Activated T-cell treated with anti-CD3 and anti-CD28 coated beads, Interleukin-2, amount 50 U/mL, for 4 hours (primary cell): ENCODE measurements at regions not wholly inside any gene's neighbourhood (a gene's known extent, or its start where the extent isn't known, plus 50 kb on each side); places are given as distances from the start of the nearest gene placed in this dataset.

Experiments
- ATAC-seq, 2 donors: fragments of 200-7000 bp; cut with Tn5 transposase; one replicate each; pipeline ENCODE4 v1.10.0; 2021
- DNase-seq: peaks from one replicate; pipeline ENCODE4 v3.0.0-alpha.2; 2020
- H3K27me3 Mint-ChIP-seq: one replicate; pipeline ENCODE4 v1.8.0; 2021; ENCODE audit warnings: low read depth, mixed read lengths
- H3K36me3 Mint-ChIP-seq: one replicate; pipeline ENCODE4 v1.8.0; 2022; ENCODE audit warnings: mixed read lengths; ENCODE audit not compliant: insufficient read depth
- H3K4me1 Mint-ChIP-seq: one replicate; pipeline ENCODE4 v1.8.0; 2021; ENCODE audit warnings: low read depth, mixed read lengths
- H3K4me3 Mint-ChIP-seq: one replicate; pipeline ENCODE4 v1.8.0; 2021; ENCODE audit warnings: mild to moderate bottlenecking, moderate library complexity, mixed read lengths
- H3K9me3 Mint-ChIP-seq: one replicate; pipeline ENCODE4 v1.8.0; 2021; ENCODE audit warnings: mixed read lengths

GRCh38 chr12:127240249-127240929 is 1026.6 kb upstream of the TMEM132C start:
- H3K4me3 Mint-ChIP-seq: no peak overlapping the region
- ATAC-seq: no peak
- H3K27me3 Mint-ChIP-seq: peaks cover 9% of the 10 kb centered on the region
- no peaks in the 10 kb centered on the region for H3K36me3 Mint-ChIP-seq
- DNase-seq: no peak
- no peaks in the 10 kb centered on the region for H3K4me1 Mint-ChIP-seq
- H3K9me3 Mint-ChIP-seq: no peaks in the 10 kb centered on the region

GRCh38 chr12:127241072-127241817 is 1025.7 kb upstream of the TMEM132C start:
- H3K27me3 Mint-ChIP-seq: peaks cover 11% of the 10 kb centered on the region
- DNase-seq (no peak), ATAC-seq (no peak)
- H3K36me3 Mint-ChIP-seq: no peaks in the 10 kb centered on the region
- no peak overlapping the region for H3K4me3 Mint-ChIP-seq
- H3K4me1 Mint-ChIP-seq: no peaks in the 10 kb centered on the region
- no peaks in the 10 kb centered on the region for H3K9me3 Mint-ChIP-seq

- Mint-ChIP-seq H3K4me1 (no peaks in the 10 kb centered on the region), H3K4me3 (no peak overlapping the region), H3K27me3 (peaks cover 8% of the 10 kb centered on the region), H3K36me3 (no peaks in the 10 kb centered on the region), H3K9me3 (no peaks in the 10 kb centered on the region)
- no peak for DNase-seq
- no peak for ATAC-seq
Observed at GRCh38 chr12:127245009-127245408, 1022.0 kb upstream of the TMEM132C start.

DNA sequence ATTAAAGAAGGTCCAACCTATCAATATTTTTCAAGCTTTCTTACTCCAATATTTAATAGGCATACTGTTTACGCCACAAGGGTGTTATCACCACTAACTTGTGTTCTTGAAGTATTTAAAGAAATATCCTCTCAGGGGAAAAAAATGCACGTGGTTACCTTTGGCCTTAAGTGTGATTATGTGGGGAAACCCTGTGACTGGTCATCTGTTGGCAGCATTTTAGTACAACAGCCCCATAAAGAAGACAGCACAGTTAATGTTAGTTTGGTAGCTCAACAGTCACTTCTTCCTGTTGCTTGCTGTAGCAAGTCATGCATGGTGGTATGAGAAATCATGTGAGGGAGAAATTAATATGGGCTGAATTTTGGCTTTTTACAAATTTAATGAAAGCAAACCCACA is 1021.5 kb upstream of the TMEM132C start:
- Mint-ChIP-seq H3K4me1 (no peaks in the 10 kb centered on the region), H3K27me3 (peaks cover 6% of the 10 kb centered on the region), H3K36me3 (no peaks in the 10 kb centered on the region), H3K9me3 (no peaks in the 10 kb centered on the region), H3K4me3 (no peak overlapping the region)
- DNase-seq: no peak
- ATAC-seq: no peak

DNA sequence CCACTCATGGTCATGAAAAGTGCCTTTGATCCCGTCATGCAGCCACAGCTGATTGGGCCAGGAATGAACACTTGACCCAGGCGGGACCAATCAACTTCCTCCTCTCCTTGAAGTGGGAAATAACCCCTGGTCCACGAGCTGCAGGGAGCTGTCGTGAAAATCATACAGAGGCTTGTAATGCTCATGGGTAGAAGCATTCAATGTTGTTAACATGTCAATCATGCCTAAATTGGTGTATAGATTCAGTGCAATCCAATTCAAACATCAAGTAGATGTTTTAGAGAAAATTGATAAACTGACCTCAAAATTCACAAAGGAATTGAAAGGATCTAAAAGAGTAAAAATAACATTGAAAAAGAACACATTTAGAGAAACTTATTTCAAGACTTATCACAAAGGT is 1019.0 kb upstream of the TMEM132C start:
- H3K4me1 Mint-ChIP-seq: no peaks in the 10 kb centered on the region
- ATAC-seq (no peak), DNase-seq (no peak)
- H3K36me3 Mint-ChIP-seq: no peaks in the 10 kb centered on the region
- H3K9me3 Mint-ChIP-seq: no peaks in the 10 kb centered on the region
- H3K27me3 Mint-ChIP-seq: peaks cover 2% of the 10 kb centered on the region
- H3K4me3 Mint-ChIP-seq: no peak overlapping the region

DNA sequence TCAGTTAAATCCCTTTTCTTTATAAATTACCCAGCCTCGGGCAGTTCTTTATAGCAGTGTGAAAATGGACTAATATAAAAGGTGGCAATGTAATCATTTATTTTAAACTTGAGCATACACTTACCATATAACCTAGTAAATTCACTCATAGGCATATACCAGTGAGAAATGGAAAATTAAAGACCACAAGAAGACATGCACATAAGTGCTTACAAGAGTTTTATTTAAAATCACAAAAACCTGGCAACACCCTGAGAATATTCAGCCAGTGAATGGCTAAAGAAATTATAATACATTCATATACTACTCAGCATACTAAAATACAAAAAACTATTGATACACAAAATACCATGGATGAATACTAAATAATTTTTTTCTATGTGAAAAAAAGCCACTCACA is 1017.5 kb upstream of the TMEM132C start:
- no peak for ATAC-seq
- Mint-ChIP-seq H3K36me3 (no peaks in the 10 kb centered on the region), H3K4me3 (no peak overlapping the region)

DNA sequence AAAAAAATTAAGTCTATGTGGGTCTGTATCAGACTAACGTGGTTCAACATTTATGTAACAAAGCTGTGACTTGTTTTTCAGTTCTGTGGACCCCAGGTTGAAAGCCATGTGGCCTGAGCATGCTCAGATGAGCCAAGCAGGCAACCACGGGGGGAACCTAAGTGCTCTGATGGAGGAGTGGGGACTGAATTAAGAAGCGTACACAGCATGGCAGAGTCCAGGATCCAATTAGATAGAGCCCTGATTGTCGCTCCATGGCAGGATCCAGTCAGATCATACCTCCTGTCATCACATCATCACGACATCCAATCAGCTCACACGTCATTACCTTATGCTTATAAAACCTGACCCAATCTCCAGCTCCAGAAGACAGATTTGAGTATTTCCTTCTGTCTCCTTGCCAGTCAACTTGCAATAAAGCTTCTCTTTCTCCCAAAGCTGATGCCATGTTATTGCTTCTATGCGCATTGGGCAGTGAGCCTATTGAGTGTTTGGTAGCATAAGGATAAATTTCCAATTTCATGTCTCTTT is 1013.1 kb upstream of the TMEM132C start:
- H3K36me3 Mint-ChIP-seq: no peaks in the 10 kb centered on the region
- no peak for ATAC-seq
- H3K4me3 Mint-ChIP-seq: no peak overlapping the region
- H3K27me3 Mint-ChIP-seq: no peaks in the 10 kb centered on the region
- no peaks in the 10 kb centered on the region for H3K4me1 Mint-ChIP-seq
- no peaks in the 10 kb centered on the region for H3K9me3 Mint-ChIP-seq
- DNase-seq: no peak

More for the DNA sequence above, 1017.5 kb upstream of the TMEM132C start:
- no peaks in the 10 kb centered on the region for H3K9me3 Mint-ChIP-seq
- DNase-seq: no peak
- peaks cover 2% of the 10 kb centered on the region for H3K27me3 Mint-ChIP-seq
- no peaks in the 10 kb centered on the region for H3K4me1 Mint-ChIP-seq

DNA sequence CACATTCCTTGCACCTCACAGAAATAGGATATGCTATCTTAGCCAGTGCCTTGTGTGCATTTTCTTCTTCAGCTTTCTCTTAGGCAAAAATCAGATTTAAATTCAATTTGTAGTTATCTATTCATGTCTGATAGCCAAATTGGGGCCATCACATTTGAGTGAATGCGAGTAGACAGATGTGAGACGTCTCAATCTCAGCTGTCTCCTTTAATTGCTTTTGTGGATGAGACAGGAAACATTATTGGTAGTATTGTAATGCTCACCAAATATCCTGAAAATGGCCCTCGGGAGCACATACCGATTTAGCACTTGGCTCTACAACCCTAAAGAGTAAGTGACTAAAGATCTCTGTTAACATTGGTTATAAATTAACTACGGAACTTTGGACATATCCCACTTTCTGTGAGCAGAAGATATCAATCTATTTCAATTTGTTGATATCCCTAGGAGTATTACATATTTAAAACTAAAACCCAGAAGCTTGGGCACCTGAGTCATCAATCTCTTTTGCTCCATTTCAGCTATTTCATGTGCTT is 1012.5 kb upstream of the TMEM132C start:
- ATAC-seq (no peak), DNase-seq (no peak)
- Mint-ChIP-seq H3K36me3 (no peaks in the 10 kb centered on the region), H3K4me3 (no peak overlapping the region), H3K4me1 (no peaks in the 10 kb centered on the region), H3K27me3 (no peaks in the 10 kb centered on the region), H3K9me3 (no peaks in the 10 kb centered on the region)

- Mint-ChIP-seq H3K9me3 (no peaks in the 10 kb centered on the region), H3K4me3 (no peak overlapping the region), H3K36me3 (no peaks in the 10 kb centered on the region), H3K27me3 (no peaks in the 10 kb centered on the region), H3K4me1 (no peaks in the 10 kb centered on the region)
- ATAC-seq: no peak
- DNase-seq: no peak
Observed at GRCh38 chr12:127257366-127257935, 1009.5 kb upstream of the TMEM132C start.

- peaks cover 4% of the 10 kb centered on the region for H3K27me3 Mint-ChIP-seq
- DNase-seq (no peak), ATAC-seq (no peak)
- peaks cover 4% of the 10 kb centered on the region for H3K9me3 Mint-ChIP-seq
- H3K4me1 Mint-ChIP-seq: no peaks in the 10 kb centered on the region
- H3K36me3 Mint-ChIP-seq: no peaks in the 10 kb centered on the region
- H3K4me3 Mint-ChIP-seq: no peak overlapping the region
Observed at GRCh38 chr12:127260531-127260930, 1006.4 kb upstream of the TMEM132C start.

- ATAC-seq: no peak
- no peak for DNase-seq
- H3K9me3 Mint-ChIP-seq: peaks cover 4% of the 10 kb centered on the region
- H3K36me3 Mint-ChIP-seq: no peaks in the 10 kb centered on the region
- H3K4me1 Mint-ChIP-seq: no peaks in the 10 kb centered on the region
- no peak overlapping the region for H3K4me3 Mint-ChIP-seq
- peaks cover 4% of the 10 kb centered on the region for H3K27me3 Mint-ChIP-seq
Observed at GRCh38 chr12:127260999-127261398, 1006.0 kb upstream of the TMEM132C start.

GRCh38 chr12:127262615-127263014 is 1004.4 kb upstream of the TMEM132C start:
- ATAC-seq: no peak
- Mint-ChIP-seq H3K4me1 (no peaks in the 10 kb centered on the region), H3K9me3 (peaks cover 4% of the 10 kb centered on the region), H3K36me3 (no peaks in the 10 kb centered on the region), H3K27me3 (peaks cover 13% of the 10 kb centered on the region), H3K4me3 (no peak overlapping the region)
- DNase-seq: no peak

DNA sequence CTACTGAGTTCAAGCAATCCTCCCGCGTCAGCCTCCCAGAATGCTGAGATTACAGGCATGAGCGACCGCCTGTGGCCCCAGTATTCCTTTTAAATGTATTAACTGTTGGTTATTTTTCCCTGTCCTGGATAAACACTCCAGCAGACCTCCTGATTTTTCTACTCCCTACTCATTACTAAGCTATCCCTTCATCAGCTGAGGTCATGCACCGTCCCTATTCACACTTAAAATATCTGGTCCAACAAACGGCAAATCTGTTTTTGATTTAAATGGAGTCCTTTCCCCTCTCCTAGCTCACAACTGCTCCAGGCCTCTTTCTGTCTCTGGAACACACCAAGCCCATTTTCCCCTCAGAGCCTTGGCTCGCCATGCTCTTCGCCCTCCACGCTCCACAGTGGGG is 1003.3 kb upstream of the TMEM132C start:
- DNase-seq: no peak
- Mint-ChIP-seq H3K4me3 (no peak overlapping the region), H3K36me3 (no peaks in the 10 kb centered on the region), H3K27me3 (peaks cover 13% of the 10 kb centered on the region), H3K9me3 (peaks cover 4% of the 10 kb centered on the region), H3K4me1 (no peaks in the 10 kb centered on the region)
- no peak for ATAC-seq

DNA sequence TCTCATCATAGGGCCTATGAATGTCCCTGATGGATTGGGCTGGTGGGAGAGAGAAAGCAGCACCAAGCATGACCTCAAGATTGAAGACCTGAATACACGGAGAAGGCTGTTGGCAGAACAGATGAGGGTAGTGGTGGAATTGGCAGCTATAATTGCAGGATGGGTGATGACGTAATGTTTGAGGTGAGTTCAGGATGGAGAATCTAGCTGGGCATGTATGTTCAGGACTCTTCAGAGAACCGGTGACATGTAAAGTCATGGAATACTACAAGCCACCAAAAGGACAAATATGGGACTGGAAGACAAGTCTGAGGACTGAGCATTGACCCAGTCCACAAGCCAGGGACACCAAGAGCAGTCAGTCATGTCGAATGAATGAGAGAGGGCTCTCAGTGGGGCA is 999.8 kb upstream of the TMEM132C start:
- H3K36me3 Mint-ChIP-seq: no peaks in the 10 kb centered on the region
- no peak for ATAC-seq
- H3K9me3 Mint-ChIP-seq: peaks cover 4% of the 10 kb centered on the region
- no peaks in the 10 kb centered on the region for H3K4me1 Mint-ChIP-seq
- H3K4me3 Mint-ChIP-seq: no peak overlapping the region
- peaks cover 13% of the 10 kb centered on the region for H3K27me3 Mint-ChIP-seq
- no peak for DNase-seq
